ENCODE measurements at regions not wholly inside any gene's neighbourhood (a gene's known extent, or its start where the extent isn't known, plus 50 kb on each side); places are given as distances from the start of the nearest gene placed in this dataset.

DNA sequence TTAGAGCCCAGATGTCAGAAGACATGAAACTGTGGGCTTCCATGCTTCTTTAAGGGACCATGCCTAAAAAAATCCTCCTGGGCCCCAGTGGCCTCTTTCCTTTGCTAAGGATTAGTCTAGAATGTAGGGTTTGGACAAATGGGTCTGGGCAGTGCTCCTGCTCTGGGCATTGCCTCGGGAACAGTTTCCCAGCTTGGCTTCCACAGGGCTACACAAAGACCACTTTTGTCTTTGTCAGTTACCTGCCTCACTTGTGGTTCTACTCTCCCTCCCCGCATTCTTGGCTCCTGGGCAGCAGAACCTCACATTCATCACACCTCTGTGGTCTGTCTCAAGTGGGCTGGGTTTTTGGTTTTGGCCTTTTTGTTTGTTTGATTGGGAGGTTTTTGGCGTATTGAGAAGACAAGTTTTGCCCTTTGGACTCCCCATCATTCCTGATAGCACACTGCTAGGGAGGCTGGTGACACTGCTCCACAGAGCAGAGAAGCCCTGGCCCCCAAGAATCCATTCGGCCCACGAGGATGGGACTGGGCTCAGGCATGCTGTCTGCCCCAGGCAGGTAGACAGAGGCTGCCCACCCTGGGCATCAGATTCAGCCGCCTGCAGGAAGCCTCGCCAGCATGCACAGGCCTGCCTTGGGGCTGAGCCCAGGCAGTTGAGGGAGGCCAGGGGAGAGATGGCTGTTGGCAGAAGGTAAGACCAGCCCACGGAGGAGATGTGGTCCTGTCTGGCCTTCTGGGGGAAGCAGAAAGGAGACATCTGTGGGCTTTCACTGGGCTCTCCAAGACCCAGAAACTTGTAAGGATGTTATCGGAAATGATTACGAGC is 343.7 kb downstream of the WDR11 start:
- no peak overlapping the region for H3K4me3 ChIP-seq (replicated peaks in 1 of 2; ENCODE audit: low read depth in 2 of 2, low read length in 2 of 2)
- TF ChIP-seq, protein P1, sequence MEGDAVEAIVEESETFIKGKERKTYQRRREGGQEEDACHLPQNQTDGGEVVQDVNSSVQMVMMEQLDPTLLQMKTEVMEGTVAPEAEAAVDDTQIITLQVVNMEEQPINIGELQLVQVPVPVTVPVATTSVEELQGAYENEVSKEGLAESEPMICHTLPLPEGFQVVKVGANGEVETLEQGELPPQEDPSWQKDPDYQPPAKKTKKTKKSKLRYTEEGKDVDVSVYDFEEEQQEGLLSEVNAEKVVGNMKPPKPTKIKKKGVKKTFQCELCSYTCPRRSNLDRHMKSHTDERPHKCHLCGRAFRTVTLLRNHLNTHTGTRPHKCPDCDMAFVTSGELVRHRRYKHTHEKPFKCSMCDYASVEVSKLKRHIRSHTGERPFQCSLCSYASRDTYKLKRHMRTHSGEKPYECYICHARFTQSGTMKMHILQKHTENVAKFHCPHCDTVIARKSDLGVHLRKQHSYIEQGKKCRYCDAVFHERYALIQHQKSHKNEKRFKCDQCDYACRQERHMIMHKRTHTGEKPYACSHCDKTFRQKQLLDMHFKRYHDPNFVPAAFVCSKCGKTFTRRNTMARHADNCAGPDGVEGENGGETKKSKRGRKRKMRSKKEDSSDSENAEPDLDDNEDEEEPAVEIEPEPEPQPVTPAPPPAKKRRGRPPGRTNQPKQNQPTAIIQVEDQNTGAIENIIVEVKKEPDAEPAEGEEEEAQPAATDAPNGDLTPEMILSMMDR (IDR thresholded peaks at IDR 0.05; ENCODE audit: low read depth, low read length): no peak
- DNase-seq (ENCODE audit: low read depth in 2 of 2): no peak

GRCh38 chr10:121195524-121195910 is 344.4 kb downstream of the WDR11 start:
- no peak for DNase-seq (ENCODE audit: low read depth in 2 of 2)
- TF ChIP-seq, protein P1 (IDR thresholded peaks at IDR 0.05; ENCODE audit: low read depth, low read length): no peak
- no peak overlapping the region for H3K4me3 ChIP-seq (replicated peaks in 1 of 2; ENCODE audit: low read depth in 2 of 2, low read length in 2 of 2)

DNA sequence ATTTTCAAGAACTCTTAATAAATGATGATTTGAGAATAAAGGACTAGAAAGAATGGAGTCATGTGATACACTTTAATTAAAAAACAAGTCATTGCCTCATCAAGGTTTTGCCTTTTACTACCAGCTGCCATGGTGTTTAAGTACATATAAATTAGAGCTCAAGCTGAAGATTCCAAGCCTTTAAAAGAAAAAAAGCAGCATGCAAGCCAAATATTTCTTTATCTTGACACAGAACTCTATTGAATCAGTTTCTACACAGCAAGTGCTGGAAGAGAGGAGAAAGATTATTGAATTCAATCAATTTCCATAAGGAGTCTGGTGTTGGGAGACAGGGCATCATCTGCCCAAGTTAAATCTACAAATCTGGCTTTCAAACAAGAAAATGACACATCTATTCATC is 347.9 kb downstream of the WDR11 start:
- TF ChIP-seq, protein P1 (IDR thresholded peaks at IDR 0.05; ENCODE audit: low read depth, low read length): no peak
- no peak for DNase-seq (ENCODE audit: low read depth in 2 of 2)
- H3K4me3 ChIP-seq (replicated peaks in 1 of 2; ENCODE audit: low read depth in 2 of 2, low read length in 2 of 2): no peak overlapping the region

GRCh38 chr10:121205625-121206024 is 354.5 kb downstream of the WDR11 start:
- TF ChIP-seq, protein P1 (IDR thresholded peaks at IDR 0.05; ENCODE audit: low read depth, low read length): no peak
- no peak overlapping the region for H3K4me3 ChIP-seq (replicated peaks in 1 of 2; ENCODE audit: low read depth in 2 of 2, low read length in 2 of 2)
- no peak for DNase-seq (ENCODE audit: low read depth in 2 of 2)

DNA sequence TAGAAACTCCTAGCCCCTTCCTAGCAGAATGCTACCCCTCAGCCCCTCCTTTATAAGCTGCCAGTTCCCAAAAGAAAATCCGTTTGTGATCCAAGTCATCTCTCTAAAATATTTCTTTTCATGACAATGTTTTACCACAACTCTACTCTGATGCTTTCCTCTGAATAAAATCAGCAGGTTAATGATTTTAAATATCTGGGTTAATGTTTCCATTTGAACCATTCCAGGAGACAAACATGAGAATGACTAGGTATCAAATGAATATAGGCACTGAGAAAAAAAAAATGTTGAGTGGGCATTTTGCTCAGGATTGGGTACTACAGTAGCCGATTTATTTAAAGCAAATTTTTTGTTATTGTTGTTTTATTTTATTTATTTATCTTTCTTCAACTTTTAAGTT is 360.3 kb downstream of the WDR11 start:
- no peak overlapping the region for H3K4me3 ChIP-seq (replicated peaks in 1 of 2; ENCODE audit: low read depth in 2 of 2, low read length in 2 of 2)
- no peak for DNase-seq (ENCODE audit: low read depth in 2 of 2)
- TF ChIP-seq, protein P1 (IDR thresholded peaks at IDR 0.05; ENCODE audit: low read depth, low read length): no peak

DNA sequence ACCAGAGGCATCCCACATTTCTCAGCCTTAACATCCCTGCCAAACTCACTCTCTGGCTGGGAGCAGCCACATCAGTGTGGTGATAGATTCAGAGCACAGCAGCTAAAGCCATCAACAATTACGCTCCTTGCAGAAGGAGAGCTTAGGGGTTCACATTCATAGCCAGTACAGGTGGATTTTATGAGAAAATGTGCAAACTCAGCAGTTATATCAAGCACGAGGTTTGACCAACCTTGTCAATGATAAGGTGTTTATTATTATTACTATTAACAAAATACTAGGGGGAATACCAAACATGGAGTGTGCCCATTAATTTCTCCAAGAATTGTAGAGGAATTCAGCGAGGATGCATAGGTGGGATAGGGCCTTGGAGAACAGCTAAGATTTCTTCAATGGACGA is 362.3 kb downstream of the WDR11 start:
- TF ChIP-seq, protein P1 (IDR thresholded peaks at IDR 0.05; ENCODE audit: low read depth, low read length): no peak
- no peak for DNase-seq (ENCODE audit: low read depth in 2 of 2)
- no peak overlapping the region for H3K4me3 ChIP-seq (replicated peaks in 1 of 2; ENCODE audit: low read depth in 2 of 2, low read length in 2 of 2)

- DNase-seq (ENCODE audit: low read depth in 2 of 2): no peak
Observed at GRCh38 chr10:121216295-121216694, 365.1 kb downstream of the WDR11 start.

More at GRCh38 chr10:121216295-121216694, 365.1 kb downstream of the WDR11 start:
- no peak overlapping the region for H3K4me3 ChIP-seq (replicated peaks in 1 of 2; ENCODE audit: low read depth in 2 of 2, low read length in 2 of 2)
- TF ChIP-seq, protein P1 (IDR thresholded peaks at IDR 0.05; ENCODE audit: low read depth, low read length): no peak

Measured in cardiac fibroblast (primary cell).